K562 (cell line): ENCODE measurements at regions not wholly inside any gene's neighbourhood (a gene's known extent, or its start where the extent isn't known, plus 50 kb on each side); places are given as distances from the start of the nearest gene placed in this dataset.

Source experiments
- CBX8 ChIP-seq: fragments of 200-600 bp; sonication (generic); IDR thresholded peaks from 2 replicates; pipeline ENCODE4 v1.6.1; 2012; ENCODE audit warnings: borderline replicate concordance, mixed run types, low read depth, mild to moderate bottlenecking, moderate library complexity, mixed read lengths, low read length, control low read depth, inconsistent platforms; ENCODE audit not compliant: poor library complexity, severe bottlenecking; ENCODE audit errors: extremely low read depth
- CREB3L1 ChIP-seq: fragments of 450-650 bp; IDR thresholded peaks from 2 replicates; pipeline ENCODE4 v1.6.1; 2014; ENCODE audit warnings: low read depth, mild to moderate bottlenecking, moderate library complexity, borderline replicate concordance
- FIP1L1 ChIP-seq: fragments of 200-400 bp; formaldehyde crosslinking; IDR thresholded peaks from 2 replicates; pipeline ENCODE4 v1.6.1; 2018; ENCODE audit warnings: mild to moderate bottlenecking, low read depth, low read length; ENCODE audit not compliant: poor library complexity, severe bottlenecking
- HDAC6 ChIP-seq: IDR thresholded peaks from 2 replicates; pipeline ENCODE4 v1.6.1; 2012; ENCODE audit warnings: low read depth, mild to moderate bottlenecking, control low read depth, inconsistent platforms, low read length, moderate library complexity
- HMGN3 ChIP-seq: IDR thresholded peaks from 2 replicates; pipeline ENCODE4 v1.6.1; 2011; ENCODE audit warnings: borderline replicate concordance, low read depth, mild to moderate bottlenecking, mixed read lengths, low read length; ENCODE audit not compliant: insufficient read length; ENCODE audit errors: extremely low read depth
- KAT7 ChIP-seq: sonication (generic); formaldehyde crosslinking; IDR thresholded peaks from 2 replicates; pipeline ENCODE4 v1.8.0; 2022; ENCODE audit warnings: missing genetic modification reagents, mild to moderate bottlenecking, borderline replicate concordance
- MCM3 ChIP-seq: fragments of 450-650 bp; IDR thresholded peaks from 2 replicates; pipeline ENCODE4 v1.6.1; 2016
- NR4A1 ChIP-seq, 2 experiments: fragments of 250-450 bp in 1 of 2; fragments of 450-650 bp in 1 of 2; sonication (Bioruptor Pico) in 1 of 2; IDR thresholded peaks; 2 replicates each; pipeline versions ENCODE4 v1.4.0 to v1.6.1; 2016 to 2020; ENCODE audit warnings: mild to moderate bottlenecking in 2 of 2, missing compliant biosample characterization in 1 of 2, missing genetic modification characterization in 1 of 2, moderate library complexity in 1 of 2
- PATZ1 ChIP-seq: fragments of 250-450 bp; sonication (Bioruptor Pico); IDR thresholded peaks from 2 replicates; pipeline ENCODE4 v1.5.0; 2020; ENCODE audit warnings: mild to moderate bottlenecking, borderline replicate concordance
- PHF21A ChIP-seq: fragments of 450-650 bp; IDR thresholded peaks from 2 replicates; pipeline ENCODE4 v1.6.1; 2017; ENCODE audit warnings: low read depth, borderline replicate concordance
- PRDM10 ChIP-seq: fragments of 450-650 bp; IDR thresholded peaks from 2 replicates; pipeline ENCODE4 v1.6.1; 2018; ENCODE audit not compliant: partially characterized antibody
- RAD51 ChIP-seq: fragments of 450-650 bp; IDR thresholded peaks from 2 replicates; pipeline ENCODE4 v1.7.1; 2016; ENCODE audit warnings: low read depth, mild to moderate bottlenecking, borderline replicate concordance
- RBM15 ChIP-seq: fragments of 200-400 bp; formaldehyde crosslinking; IDR thresholded peaks from 2 replicates; pipeline ENCODE4 v1.6.1; 2018; ENCODE audit warnings: mild to moderate bottlenecking, low read length, moderate library complexity; ENCODE audit not compliant: insufficient read depth
- RFX1 ChIP-seq: fragments of 450-650 bp; IDR thresholded peaks from 2 replicates; pipeline ENCODE4 v1.6.1; 2016; ENCODE audit warnings: mild to moderate bottlenecking, moderate library complexity
- SAFB ChIP-seq: fragments of 200-400 bp; formaldehyde crosslinking; IDR thresholded peaks from 2 replicates; pipeline ENCODE4 v1.6.1; 2017; ENCODE audit warnings: low read depth, low read length, borderline replicate concordance
- SMARCA4 ChIP-seq: fragments of 450-650 bp; IDR thresholded peaks from 2 replicates; pipeline ENCODE4 v1.6.1; 2016
- ZBTB17 ChIP-seq: fragments of 450-650 bp; formaldehyde crosslinking; IDR thresholded peaks from 2 replicates; pipeline ENCODE4 v1.4.0; 2020; ENCODE audit warnings: mild to moderate bottlenecking
- ZNF408 ChIP-seq: fragments of 250-450 bp; sonication (Bioruptor Pico); IDR thresholded peaks from 2 replicates; pipeline ENCODE4 v1.4.0; 2020; ENCODE audit warnings: low read depth, mild to moderate bottlenecking, moderate library complexity
- ZNF75A ChIP-seq: fragments of 450-650 bp; formaldehyde crosslinking; IDR thresholded peaks from 2 replicates; pipeline ENCODE4 v1.4.0; 2020; ENCODE audit warnings: mild to moderate bottlenecking
- ZNF778 ChIP-seq: fragments of 450-650 bp; formaldehyde crosslinking; IDR thresholded peaks from 2 replicates; pipeline ENCODE4 v1.4.0; 2020; ENCODE audit warnings: mild to moderate bottlenecking, moderate library complexity

DNA sequence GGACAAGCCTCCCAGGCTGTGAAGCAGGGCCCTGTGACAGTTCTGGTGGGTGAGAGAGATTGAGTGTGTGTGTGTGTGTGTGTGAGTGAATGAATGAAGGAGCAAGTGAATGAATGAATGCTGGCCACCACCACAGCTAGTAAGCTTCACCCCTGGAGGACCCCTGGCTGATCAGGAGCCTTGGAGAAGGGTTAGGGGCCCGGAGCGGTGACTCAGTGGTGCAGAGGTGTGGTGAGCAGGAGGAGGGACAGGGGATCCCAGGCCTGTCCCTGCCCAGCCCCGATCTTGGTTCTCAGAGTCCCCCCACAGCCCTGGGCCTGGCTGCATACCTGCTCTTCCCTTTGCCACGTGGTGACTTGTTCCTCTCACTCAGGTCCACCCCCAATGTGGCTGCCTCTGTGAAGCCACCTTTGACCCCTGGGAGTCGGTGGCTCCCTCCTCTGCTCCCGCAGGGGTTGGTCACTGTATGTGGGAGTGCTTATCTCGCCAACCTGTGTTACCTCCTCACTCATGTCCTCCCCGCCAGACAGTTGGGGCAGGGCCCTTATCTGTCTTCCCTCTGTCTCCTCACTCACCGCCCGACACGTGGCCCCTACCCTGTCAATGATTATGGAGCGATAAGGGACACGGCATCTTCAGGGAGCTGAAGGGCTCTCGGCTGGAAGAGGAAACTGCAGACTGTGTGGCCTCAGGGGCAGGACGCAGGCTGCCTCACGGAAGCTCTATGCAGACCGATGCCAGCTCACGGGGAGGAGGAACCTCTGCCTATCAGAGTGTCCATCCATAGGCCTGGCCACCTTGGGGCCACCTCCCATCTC lies 99.9 kb upstream of the PITX1 start (continued):
- no peak for TF ChIP-seq CBX8
- TF ChIP-seq NR4A1 (CRISPR knock-in tag; IDR thresholded peaks at IDR 0.05): peak; percentile 70; the same call in 1 of the 2 replicates
- peak; percentile 97 for TF ChIP-seq NR4A1 (tag; IDR thresholded peaks at IDR 0.05)
- peak; percentile 100 for TF ChIP-seq SMARCA4
- no peak for TF ChIP-seq HDAC6
- peak; percentile 99 for TF ChIP-seq CREB3L1
- TF ChIP-seq ZNF778 (CRISPR knock-in tag): no peak
- TF ChIP-seq RFX1: no peak
- no peak for TF ChIP-seq RBM15
- peak; percentile 90 for TF ChIP-seq ZBTB17 (CRISPR knock-in tag)
- peak; percentile 99 for TF ChIP-seq HMGN3
- no peak for TF ChIP-seq FIP1L1
- no peak for TF ChIP-seq SAFB
- TF ChIP-seq RAD51: peak; percentile 93
- no peak for TF ChIP-seq ZNF75A (CRISPR knock-in tag)
- peak; percentile 60; the same call in 1 of the 2 replicates for TF ChIP-seq KAT7 (CRISPR knock-in tag)
- TF ChIP-seq ZNF408: no peak
- peak; percentile 64 for TF ChIP-seq PRDM10
- TF ChIP-seq PATZ1: no peak
- TF ChIP-seq MCM3: no peak
- peak; percentile 94 for TF ChIP-seq PHF21A
